Omental fat pad (tissue), 3 donors: ENCODE measurements at regions not wholly inside any gene's neighbourhood (a gene's known extent, or its start where the extent isn't known, plus 50 kb on each side); places are given as distances from the start of the nearest gene placed in this dataset.

Experiments
- ATAC-seq: fragments of 150-250 bp; one replicate; pipeline ENCODE4 v1.9.1; 2016; ENCODE audit warnings: mild to moderate bottlenecking, moderate library complexity; ENCODE audit not compliant: low FRiP score
- DNase-seq: peaks from one replicate; pipeline ENCODE4 v3.0.0-alpha.2; 2019; ENCODE audit warnings: low spot score
- CTCF ChIP-seq, 3 donors: fragments of 450-650 bp; IDR thresholded peaks; one replicate each; pipeline ENCODE4 v1.5.1; 2016 to 2017; ENCODE audit warnings: antibody characterized with exemption in 3 of 3, mild to moderate bottlenecking in 3 of 3, moderate library complexity in 2 of 3

GRCh38 chr4:124209211-124209610 is 503.3 kb downstream of the ANKRD50 start:
- no peak for DNase-seq
- ATAC-seq = no peak

GRCh38 chr4:124209626-124210025 is 502.9 kb downstream of the ANKRD50 start:
- DNase-seq (no peak), ATAC-seq (no peak)
- no peak for TF ChIP-seq CTCF (IDR thresholded peaks at IDR 0.05)

More at GRCh38 chr4:124209211-124209610, 503.3 kb downstream of the ANKRD50 start:
- no peak for TF ChIP-seq CTCF (IDR thresholded peaks at IDR 0.05)

GRCh38 chr4:124210746-124211145 is 501.8 kb downstream of the ANKRD50 start:
- no peak for DNase-seq
- ATAC-seq = no peak
- TF ChIP-seq CTCF (IDR thresholded peaks at IDR 0.05) = no peak

GRCh38 chr4:124212815-124213630 is 499.5 kb downstream of the ANKRD50 start:
- DNase-seq = no peak
- ATAC-seq = no peak
- TF ChIP-seq CTCF (IDR thresholded peaks at IDR 0.05) = no peak

- DNase-seq = no peak
- no peak for TF ChIP-seq CTCF (IDR thresholded peaks at IDR 0.05)
- ATAC-seq = no peak
Measured at GRCh38 chr4:124219389-124219788, 493.1 kb downstream of the ANKRD50 start.

GRCh38 chr4:124224256-124224655 is 488.3 kb downstream of the ANKRD50 start:
- TF ChIP-seq CTCF (IDR thresholded peaks at IDR 0.05) = no peak
- DNase-seq (no peak), ATAC-seq (no peak)

GRCh38 chr4:124227981-124228380 is 484.6 kb downstream of the ANKRD50 start:
- DNase-seq = no peak
- no peak for ATAC-seq
- TF ChIP-seq CTCF (IDR thresholded peaks at IDR 0.05) = no peak
